HCT116 (cell line): ENCODE measurements at regions not wholly inside any gene's neighbourhood (a gene's known extent, or its start where the extent isn't known, plus 50 kb on each side); places are given as distances from the start of the nearest gene placed in this dataset.

Experiments used
- ATAC-seq: fragments of 200-7000 bp; cut with Tn5 transposase; 2 replicates; pipeline ENCODE4 v1.9.1; 2020; ENCODE audit warnings: mild to moderate bottlenecking, moderate library complexity
- BruUV-seq: library from RNA; stranded (reverse); fragments of 400-500 nt; replicated peaks from 2 replicates; lab custom pipeline; 2021; lab: Mats Ljungman, UMichigan
- CTCF ChIA-PET: fragments of 300-600 bp; sonication (Branson Sonifier 250); formaldehyde crosslinking; loops from one replicate; lab custom pipeline; 2021; ENCODE audit warnings: antibody characterized with exemption; lab: Charles Lee
- POLR2A ChIA-PET: fragments of 300-600, 350-600 bp; sonication (Branson Sonifier 250); formaldehyde crosslinking; loops from one replicate; lab custom pipeline; 2021; ENCODE audit warnings: antibody characterized with exemption; lab: Charles Lee
- RAD21 ChIA-PET, 2 experiments: fragments of 300-600 bp; sonication (Branson Sonifier 250); formaldehyde crosslinking; loops; one replicate each; lab custom pipeline; 2023; ENCODE audit warnings: low total read pairs in 2 of 2; ENCODE audit not compliant: uncharacterized antibody in 2 of 2, unreplicated experiment in 2 of 2, low non-redundant PET in 1 of 2; lab: Charles Lee
- DNase-seq: peaks from one replicate; pipeline ENCODE4 v3.0.0-alpha.2; 2010; ENCODE audit warnings: low read depth, low spot score
- H2AFZ ChIP-seq: fragments of 200-600 bp; shearing (Covaris generic), sonication (generic); 2 replicates; pipeline ENCODE4 v1.6.1; 2017; ENCODE audit warnings: low read depth, mixed run types, mixed read lengths, antibody characterized with exemption, low read length; ENCODE audit not compliant: poor library complexity, severe bottlenecking
- H3K27ac ChIP-seq: 2 replicates; pipeline ENCODE4 v1.5.1; 2012; ENCODE audit warnings: low read depth, low read length
- H3K27me3 ChIP-seq: fragments of 200-600 bp; sonication (generic); 2 replicates; pipeline ENCODE4 v1.6.1; 2016; ENCODE audit warnings: mixed run types, low read length, mixed read lengths; ENCODE audit not compliant: insufficient read depth
- H3K36me3 ChIP-seq, 2 experiments: fragments of 200-500 bp in 1 of 2; fragments of 200-600 bp in 1 of 2; sonication (Bioruptor generic) in 1 of 2; sonication (generic) in 1 of 2; 2 replicates each; pipeline versions ENCODE4 v1.5.1 to v1.6.1; 2014 to 2016; ENCODE audit warnings: low read length in 2 of 2, inconsistent platforms in 1 of 2, mixed read lengths in 1 of 2, mixed run types in 1 of 2; ENCODE audit not compliant: insufficient read depth in 2 of 2, control insufficient read depth in 1 of 2
- H3K4me1 ChIP-seq, 2 experiments: fragments of 200-600 bp in 1 of 2; sonication (generic) in 1 of 2; 2 replicates each; pipeline versions ENCODE4 v1.5.1 to v1.6.1; 2012 to 2017; ENCODE audit warnings: low read length in 2 of 2, inconsistent platforms in 1 of 2, mild to moderate bottlenecking in 1 of 2, mixed read lengths in 1 of 2, mixed run types in 1 of 2, moderate library complexity in 1 of 2; ENCODE audit not compliant: insufficient read depth in 2 of 2, control insufficient read depth in 1 of 2
- H3K4me2 ChIP-seq: fragments of 200-600 bp; sonication (generic); 2 replicates; pipeline ENCODE4 v1.6.1; 2017; ENCODE audit warnings: mixed run types, low read length, mixed read lengths
- H3K4me3 ChIP-seq, 2 experiments: fragments of 200-600 bp in 1 of 2; sonication (generic) in 1 of 2; replicated peaks in 1 of 2; 2 replicates each; pipeline ENCODE4 v1.5.1; 2011 to 2016; ENCODE audit warnings: low read length in 2 of 2, control low read depth in 1 of 2, low read depth in 1 of 2, mild to moderate bottlenecking in 1 of 2, mixed read lengths in 1 of 2, mixed run types in 1 of 2
- H3K79me2 ChIP-seq: fragments of 200-600 bp; sonication (generic); 2 replicates; pipeline ENCODE4 v1.6.1; 2017; ENCODE audit warnings: mild to moderate bottlenecking, mixed run types, low read length, moderate library complexity, mixed read lengths; ENCODE audit not compliant: insufficient read depth
- H3K9ac ChIP-seq: fragments of 200-600 bp; sonication (generic); 2 replicates; pipeline ENCODE4 v1.6.1; 2016; ENCODE audit warnings: low read length, mixed read lengths
- H3K9me2 ChIP-seq: fragments of 200-600 bp; sonication (generic), shearing (Covaris generic); 2 replicates; pipeline ENCODE4 v1.6.1; 2017; ENCODE audit warnings: mixed run types, mild to moderate bottlenecking, moderate library complexity; ENCODE audit not compliant: insufficient read depth
- H3K9me3 ChIP-seq, 2 experiments: fragments of 200-500 bp in 1 of 2; fragments of 200-600 bp in 1 of 2; sonication (Bioruptor generic) in 1 of 2; sonication (generic) in 1 of 2; 2 replicates each; pipeline ENCODE4 v1.6.1; 2014 to 2017; ENCODE audit warnings: low read length in 2 of 2, mixed read lengths in 2 of 2, inconsistent platforms in 1 of 2, low read depth in 1 of 2, mild to moderate bottlenecking in 1 of 2, mixed run types in 1 of 2, moderate library complexity in 1 of 2; ENCODE audit not compliant: control insufficient read depth in 1 of 2, insufficient read depth in 1 of 2
- H4K20me1 ChIP-seq: fragments of 200-600 bp; sonication (generic), shearing (Covaris generic); 2 replicates; pipeline ENCODE4 v1.6.1; 2017; ENCODE audit warnings: mixed run types, mild to moderate bottlenecking, moderate library complexity; ENCODE audit not compliant: insufficient read depth
- CBX3 ChIP-seq: IDR thresholded peaks from 2 replicates; pipeline ENCODE4 v1.6.1; 2012; ENCODE audit warnings: low read depth
- CEBPB ChIP-seq: IDR thresholded peaks from 2 replicates; pipeline ENCODE4 v1.6.1; 2012; ENCODE audit warnings: low read depth
- EGR1 ChIP-seq: IDR thresholded peaks from 2 replicates; pipeline ENCODE4 v1.6.1; 2012; ENCODE audit warnings: low read depth
- ELF1 ChIP-seq: IDR thresholded peaks from 2 replicates; pipeline ENCODE4 v1.6.1; 2012; ENCODE audit warnings: low read depth, borderline replicate concordance
- EZH2 ChIP-seq: fragments of 200-600 bp; sonication (generic); IDR thresholded peaks from 2 replicates; pipeline ENCODE4 v1.6.1; 2017; ENCODE audit warnings: antibody characterized with exemption, mixed run types
- EZH2phosphoT487 ChIP-seq: fragments of 200-600 bp; IDR thresholded peaks from 2 replicates; pipeline ENCODE4 v1.6.1; 2018; ENCODE audit warnings: antibody characterized with exemption, borderline replicate concordance
- MAX ChIP-seq: IDR thresholded peaks from 2 replicates; pipeline ENCODE4 v1.6.1; 2012
- POLR2A ChIP-seq: IDR thresholded peaks from 2 replicates; pipeline ENCODE4 v1.7.0; 2011; ENCODE audit warnings: borderline replicate concordance; ENCODE audit not compliant: insufficient read depth, insufficient read length; ENCODE audit errors: extremely low read depth
- POLR2AphosphoS5 ChIP-seq: IDR thresholded peaks from 2 replicates; pipeline ENCODE4 v1.6.1; 2011; ENCODE audit warnings: mild to moderate bottlenecking, low read depth, low read length, moderate library complexity
- RAD21 ChIP-seq: IDR thresholded peaks from 2 replicates; pipeline ENCODE4 v1.6.1; 2012; ENCODE audit warnings: low read depth, mild to moderate bottlenecking
- SIN3A ChIP-seq: IDR thresholded peaks from 2 replicates; pipeline ENCODE4 v1.6.1; 2012; ENCODE audit warnings: low read depth
- SRF ChIP-seq: IDR thresholded peaks from 2 replicates; pipeline ENCODE4 v1.6.1; 2012; ENCODE audit warnings: low read depth
- YY1 ChIP-seq: IDR thresholded peaks from 2 replicates; pipeline ENCODE4 v1.6.1; 2011; ENCODE audit warnings: low read length, low read depth, moderate library complexity, mild to moderate bottlenecking; ENCODE audit not compliant: insufficient replicate concordance; ENCODE audit errors: extremely low read depth
- ZNF274 ChIP-seq: fragments of 200-500 bp; sonication (Bioruptor generic); IDR thresholded peaks from 2 replicates; pipeline ENCODE4 v1.6.1; 2014; ENCODE audit warnings: mild to moderate bottlenecking, low read depth, low read length, inconsistent platforms
- intact Hi-C: fragments of 100-400 bp; cut with micrococcal nuclease; formaldehyde crosslinking; loops from 2 replicates; pipeline ENCODE4 v1.10.0; 2022

GRCh38 chrX:10103023-10103422 lies 53.8 kb upstream of the CLCN4 start:
- Histone ChIP-seq H3K4me1 (no peaks in the 10 kb centered on the region), H3K9me2 (no peaks in the 10 kb centered on the region), H4K20me1 (no peaks in the 10 kb centered on the region), H3K79me2 (no peaks in the 10 kb centered on the region), H3K36me3 (no peaks in the 10 kb centered on the region), H3K27ac (no peak overlapping the region), H3K9me3 (no peaks in the 10 kb centered on the region)
- no peak for ATAC-seq
- RAD21 ChIA-PET: no interaction called here
- no peak for DNase-seq
- no peak for TF ChIP-seq YY1
- no peak for TF ChIP-seq RAD21
- no peak for TF ChIP-seq EGR1
- no peak for TF ChIP-seq CBX3
- TF ChIP-seq MAX: no peak
- TF ChIP-seq CEBPB: no peak
- TF ChIP-seq EZH2: no peak
- TF ChIP-seq POLR2AphosphoS5: no peak
- TF ChIP-seq SIN3A: no peak
- TF ChIP-seq POLR2A: no peak
- no peak for TF ChIP-seq SRF
- no peak for TF ChIP-seq ELF1
- TF ChIP-seq EZH2phosphoT487: no peak
- TF ChIP-seq ZNF274: no peak
- TF ChIP-seq, all 23 proteins: peak for 0
- ChIA-PET POLR2A (no interaction called here), CTCF (no interaction called here)
- intact Hi-C loops: no loop called here
- H3K4me3 ChIP-seq: no peak overlapping the region
- no peaks in the 10 kb centered on the region for H3K27me3 ChIP-seq
- H3K4me2 ChIP-seq: no peak overlapping the region
- no peak overlapping the region for H2AFZ ChIP-seq
- H3K9ac ChIP-seq: no peak overlapping the region
- BruUV-seq: no TSS peak
